ENCODE measurements at regions not wholly inside any gene's neighbourhood (a gene's known extent, or its start where the extent isn't known, plus 50 kb on each side); places are given as distances from the start of the nearest gene placed in this dataset.

- no peak for TF ChIP-seq CTCF (IDR thresholded peaks at IDR 0.05)
- ChIA-PET POLR2A (interaction anchor here (1.0 kb wide), 1 partner anchor 9 kb away, joined by 3 read pairs; no protein-coding TSS in a partner anchor), CTCF (interaction anchor here (1.5 kb wide), 1 partner anchor 45 kb away, joined by 3 read pairs; no protein-coding TSS in a partner anchor)
- H3K4me3 Mint-ChIP-seq, result no peak overlapping the region
- H3K27ac Mint-ChIP-seq, result no peak overlapping the region
- H3K4me1 Mint-ChIP-seq (ENCODE audit: low read depth), result peaks cover 23% of the 10 kb centered on the region
- H3K9me3 Mint-ChIP-seq, result peaks cover 8% of the 10 kb centered on the region
- DNase-seq (no peak), ATAC-seq (no peak)
- H3K27me3 Mint-ChIP-seq, result no peaks in the 10 kb centered on the region
- H3K36me3 Mint-ChIP-seq (ENCODE audit: low read depth), result peaks cover 4% of the 10 kb centered on the region
- intact Hi-C loops (cut with micrococcal nuclease), result no loop called here
Measured at GRCh38 chr12:3944620-3945019, 71.4 kb upstream of the PARP11 start.

DNA sequence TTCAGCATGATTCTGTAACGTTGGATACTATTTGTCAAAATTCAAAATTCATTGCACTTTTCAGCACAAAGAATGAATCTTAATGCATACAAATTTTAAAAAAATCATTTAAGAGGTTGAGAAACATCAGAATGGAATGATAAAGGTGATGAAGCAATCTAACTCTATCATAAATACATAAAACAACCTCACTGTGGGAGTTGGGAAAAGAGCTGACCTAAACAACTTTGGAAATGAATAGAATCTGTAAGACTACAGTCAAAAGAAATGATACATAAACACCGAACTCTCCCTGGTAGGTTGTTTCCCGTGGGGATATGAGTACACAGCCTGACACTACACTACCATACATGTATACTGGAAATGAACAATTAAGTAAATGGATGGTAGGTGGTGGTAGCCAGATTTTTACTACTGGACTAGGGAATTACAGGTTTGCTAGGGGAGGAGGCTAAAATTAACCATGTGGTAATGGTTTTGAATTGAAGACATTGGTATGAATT, 64.9 kb upstream of the PARP11 start:
- ATAC-seq, result no peak
- POLR2A ChIA-PET, result interaction anchor here (1.1 to 1.5 kb wide), 2 partner anchors 23 kb away, joined by 3 read pairs; no protein-coding TSS in a partner anchor

DNA sequence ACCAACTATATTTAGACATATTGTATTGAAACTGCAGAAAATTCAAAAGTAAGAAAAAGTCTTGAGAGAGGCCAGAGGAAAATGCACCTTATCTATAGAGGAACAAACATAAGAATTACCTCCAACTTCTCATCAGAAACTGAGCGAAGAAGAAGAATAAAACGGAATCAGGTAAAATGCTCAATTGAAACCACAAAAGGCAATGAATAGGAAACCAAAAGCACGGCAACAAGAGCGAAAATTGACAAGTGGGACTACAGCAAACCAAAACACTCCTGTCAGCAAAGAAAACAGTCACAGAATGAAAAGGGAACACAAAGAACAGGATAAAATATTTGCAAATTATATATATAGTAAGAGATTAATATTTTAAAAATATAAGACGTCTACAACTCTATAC, 61.9 kb upstream of the PARP11 start:
- peaks cover 40% of the 10 kb centered on the region for H3K4me1 Mint-ChIP-seq (ENCODE audit: low read depth)
- peaks cover 2% of the 10 kb centered on the region for H3K27me3 Mint-ChIP-seq
- H3K27ac Mint-ChIP-seq, result peak overlapping the region; percentile 67
- ChIA-PET CTCF (interaction anchor here (1.5 to 2.8 kb wide), 3 partner anchors 21 to 342 kb away, joined by 6 to 11 read pairs (median 6); no protein-coding TSS in a partner anchor), POLR2A (interaction anchor here (1.4 kb wide), 1 partner anchor 10 kb away, joined by 3 read pairs; no protein-coding TSS in a partner anchor)
- intact Hi-C loops (cut with micrococcal nuclease), result no loop called here
- H3K36me3 Mint-ChIP-seq (ENCODE audit: low read depth), result no peaks in the 10 kb centered on the region
- H3K9me3 Mint-ChIP-seq, result no peaks in the 10 kb centered on the region
- DNase-seq, result no peak
- ATAC-seq, result no peak
- peak overlapping the region; percentile 42 for H3K4me3 Mint-ChIP-seq
- no peak for TF ChIP-seq CTCF (IDR thresholded peaks at IDR 0.05)

More for the DNA sequence above, 64.9 kb upstream of the PARP11 start:
- Mint-ChIP-seq H3K27me3 (no peaks in the 10 kb centered on the region), H3K9me3 (no peaks in the 10 kb centered on the region), H3K4me1 (ENCODE audit: low read depth) (peaks cover 26% of the 10 kb centered on the region), H3K36me3 (ENCODE audit: low read depth) (no peaks in the 10 kb centered on the region), H3K4me3 (no peak overlapping the region), H3K27ac (no peak overlapping the region)
- intact Hi-C loops (cut with micrococcal nuclease), result no loop called here
- TF ChIP-seq CTCF (IDR thresholded peaks at IDR 0.05), result no peak
- DNase-seq, result no peak
- CTCF ChIA-PET, result interaction anchor here (1.3 to 2.8 kb wide), 4 partner anchors 11 to 339 kb away, joined by 3 to 7 read pairs (median 4); no protein-coding TSS in a partner anchor

DNA sequence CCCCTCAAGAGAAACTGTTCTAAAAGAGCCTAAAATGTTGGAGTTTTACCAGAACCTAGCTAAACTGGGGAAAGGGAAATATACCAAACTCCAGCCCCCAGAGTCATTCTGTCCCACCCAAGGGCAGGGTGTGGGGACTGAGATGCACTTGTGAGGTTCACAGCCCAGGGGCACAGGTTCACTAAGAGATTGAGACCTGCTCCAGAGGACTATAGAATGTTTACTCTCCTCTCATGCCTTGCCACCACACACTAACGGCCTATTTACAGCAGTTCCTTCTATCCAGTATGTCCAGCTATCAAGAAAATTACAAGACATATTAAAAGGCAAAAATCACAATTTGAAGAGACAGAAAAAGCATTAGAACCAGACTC, 60.6 kb upstream of the PARP11 start:
- ATAC-seq (no peak), DNase-seq (no peak)
- ChIA-PET POLR2A (interaction anchor here (1.1 kb wide), 1 partner anchor 26 kb away, joined by 3 read pairs; no protein-coding TSS in a partner anchor), CTCF (interaction anchor here (1.1 to 2.8 kb wide), 4 partner anchors 19 to 343 kb away, joined by 3 to 11 read pairs (median 6); no protein-coding TSS in a partner anchor)
- no peaks in the 10 kb centered on the region for H3K9me3 Mint-ChIP-seq
- H3K27ac Mint-ChIP-seq, result peak overlapping the region; percentile 37
- intact Hi-C loops (cut with micrococcal nuclease), result no loop called here
- peaks cover 3% of the 10 kb centered on the region for H3K27me3 Mint-ChIP-seq
- H3K4me1 Mint-ChIP-seq (ENCODE audit: low read depth), result peaks cover 46% of the 10 kb centered on the region
- peak overlapping the region; percentile 12 for H3K4me3 Mint-ChIP-seq
- H3K36me3 Mint-ChIP-seq (ENCODE audit: low read depth), result no peaks in the 10 kb centered on the region
- TF ChIP-seq CTCF (IDR thresholded peaks at IDR 0.05), result no peak

DNA sequence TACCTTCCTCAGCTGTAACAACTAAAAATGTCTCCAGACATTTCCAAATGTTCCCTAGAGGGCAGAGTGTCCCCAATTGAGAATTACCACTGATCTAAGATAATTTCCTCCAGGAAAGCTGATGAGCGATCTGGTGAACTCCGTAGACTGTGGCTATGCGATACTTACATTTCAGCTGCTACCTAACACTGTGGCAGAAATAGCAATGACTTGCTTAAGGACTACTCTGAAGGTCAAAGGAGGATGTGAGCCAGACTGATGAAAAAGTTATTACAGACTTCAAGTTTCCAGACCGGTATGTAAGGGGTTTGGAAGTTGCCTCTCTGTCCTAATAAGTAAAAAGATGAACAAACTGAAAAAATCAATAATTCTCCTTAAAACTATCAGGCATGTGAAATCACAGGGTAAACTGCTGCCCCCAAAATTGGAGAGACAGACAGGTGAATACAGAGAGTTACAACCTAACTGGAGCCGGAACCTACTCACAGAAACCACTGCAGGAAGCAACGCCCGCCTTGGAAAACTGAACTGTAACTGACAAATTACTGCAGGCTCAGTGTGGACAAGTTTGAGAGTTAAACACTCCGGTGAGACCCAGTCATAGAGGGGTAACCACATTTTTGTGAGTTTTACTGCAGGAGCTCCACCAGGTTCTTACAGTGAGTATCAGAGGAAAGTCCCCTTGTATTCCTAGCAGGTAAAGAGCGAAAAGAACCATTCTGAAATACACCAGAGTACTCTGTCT, 60.0 kb upstream of the PARP11 start:
- Mint-ChIP-seq H3K9me3 (no peaks in the 10 kb centered on the region), H3K4me3 (no peak overlapping the region), H3K27me3 (peaks cover 3% of the 10 kb centered on the region), H3K36me3 (ENCODE audit: low read depth) (no peaks in the 10 kb centered on the region), H3K4me1 (ENCODE audit: low read depth) (peaks cover 52% of the 10 kb centered on the region), H3K27ac (peak overlapping the region; percentile 40)
- CTCF ChIA-PET, result interaction anchor here (1.1 to 2.8 kb wide), 4 partner anchors 19 to 343 kb away, joined by 3 to 11 read pairs (median 6); no protein-coding TSS in a partner anchor
- TF ChIP-seq CTCF (IDR thresholded peaks at IDR 0.05), result no peak
- peak; percentile 51 for ATAC-seq
- POLR2A ChIA-PET, result interaction anchor here (1.1 kb wide), 1 partner anchor 25 kb away, joined by 3 read pairs; no protein-coding TSS in a partner anchor
- intact Hi-C loops (cut with micrococcal nuclease), result no loop called here
- DNase-seq, result no peak

Data from activated CD8-positive, alpha-beta T cell treated with anti-CD3 and anti-CD28 coated beads for 36 hours (primary cell).